ENCODE measurements at regions not wholly inside any gene's neighbourhood (a gene's known extent, or its start where the extent isn't known, plus 50 kb on each side); places are given as distances from the start of the nearest gene placed in this dataset.

DNA sequence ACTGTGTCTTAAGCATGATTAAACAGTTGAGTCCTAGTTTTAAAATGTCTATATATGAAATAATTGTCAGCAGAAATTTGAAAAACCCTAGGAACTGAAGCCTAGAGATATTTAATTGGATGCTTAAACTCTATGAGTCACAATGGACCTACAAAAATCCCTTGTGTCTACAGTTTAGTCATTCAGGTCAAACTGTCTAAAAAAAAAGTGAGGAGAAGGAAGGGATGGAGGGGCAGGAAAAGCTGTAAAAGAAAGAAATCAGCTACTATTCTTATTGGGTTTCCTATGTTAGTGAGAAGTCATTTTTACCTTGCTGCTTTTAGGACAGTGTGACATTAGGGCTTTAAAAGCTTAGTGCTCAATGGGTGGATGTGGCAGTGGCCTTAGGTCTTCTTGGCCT is 406.1 kb upstream of the FZD8 start:
- no peak for ATAC-seq
- CTCF ChIA-PET: no interaction called here
- DNase-seq: no peak
- POLR2A ChIA-PET: no interaction called here
- Mint-ChIP-seq H3K27ac (no peak overlapping the region), H3K4me3 (no peak overlapping the region), H3K27me3 (no peaks in the 10 kb centered on the region), H3K36me3 (ENCODE audit: low read depth) (no peaks in the 10 kb centered on the region), H3K4me1 (ENCODE audit: low read depth) (no peaks in the 10 kb centered on the region), H3K9me3 (no peaks in the 10 kb centered on the region)
- TF ChIP-seq, protein P1, sequence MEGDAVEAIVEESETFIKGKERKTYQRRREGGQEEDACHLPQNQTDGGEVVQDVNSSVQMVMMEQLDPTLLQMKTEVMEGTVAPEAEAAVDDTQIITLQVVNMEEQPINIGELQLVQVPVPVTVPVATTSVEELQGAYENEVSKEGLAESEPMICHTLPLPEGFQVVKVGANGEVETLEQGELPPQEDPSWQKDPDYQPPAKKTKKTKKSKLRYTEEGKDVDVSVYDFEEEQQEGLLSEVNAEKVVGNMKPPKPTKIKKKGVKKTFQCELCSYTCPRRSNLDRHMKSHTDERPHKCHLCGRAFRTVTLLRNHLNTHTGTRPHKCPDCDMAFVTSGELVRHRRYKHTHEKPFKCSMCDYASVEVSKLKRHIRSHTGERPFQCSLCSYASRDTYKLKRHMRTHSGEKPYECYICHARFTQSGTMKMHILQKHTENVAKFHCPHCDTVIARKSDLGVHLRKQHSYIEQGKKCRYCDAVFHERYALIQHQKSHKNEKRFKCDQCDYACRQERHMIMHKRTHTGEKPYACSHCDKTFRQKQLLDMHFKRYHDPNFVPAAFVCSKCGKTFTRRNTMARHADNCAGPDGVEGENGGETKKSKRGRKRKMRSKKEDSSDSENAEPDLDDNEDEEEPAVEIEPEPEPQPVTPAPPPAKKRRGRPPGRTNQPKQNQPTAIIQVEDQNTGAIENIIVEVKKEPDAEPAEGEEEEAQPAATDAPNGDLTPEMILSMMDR (IDR thresholded peaks at IDR 0.05): no peak
- intact Hi-C loops (cut with micrococcal nuclease): no loop called here

DNA sequence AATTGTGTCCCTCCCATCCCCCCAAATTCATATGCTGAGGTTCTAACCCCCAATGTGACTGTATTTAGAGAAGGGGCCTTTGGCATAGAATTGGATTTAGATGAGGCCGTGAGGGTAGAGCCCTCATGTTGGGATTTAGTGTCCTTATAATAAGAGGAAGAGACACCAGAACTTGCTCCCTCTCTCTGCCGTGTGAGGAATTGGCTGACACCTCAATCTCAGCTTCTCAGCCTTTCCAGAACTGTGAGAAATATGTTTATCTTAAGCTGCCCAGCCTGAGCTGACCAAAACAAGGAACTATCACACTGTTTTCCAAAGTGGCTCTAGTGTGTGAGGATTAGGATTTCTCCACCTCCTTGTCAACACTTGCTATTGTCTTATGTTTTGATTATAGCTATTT is 400.0 kb upstream of the FZD8 start:
- Mint-ChIP-seq H3K4me1 (ENCODE audit: low read depth) (no peaks in the 10 kb centered on the region), H3K27ac (no peak overlapping the region), H3K4me3 (no peak overlapping the region), H3K27me3 (no peaks in the 10 kb centered on the region), H3K36me3 (ENCODE audit: low read depth) (no peaks in the 10 kb centered on the region), H3K9me3 (no peaks in the 10 kb centered on the region)
- ATAC-seq: no peak
- TF ChIP-seq, protein P1 (IDR thresholded peaks at IDR 0.05): no peak
- POLR2A ChIA-PET: no interaction called here
- intact Hi-C loops (cut with micrococcal nuclease): no loop called here
- no peak for DNase-seq
- CTCF ChIA-PET: no interaction called here

DNA sequence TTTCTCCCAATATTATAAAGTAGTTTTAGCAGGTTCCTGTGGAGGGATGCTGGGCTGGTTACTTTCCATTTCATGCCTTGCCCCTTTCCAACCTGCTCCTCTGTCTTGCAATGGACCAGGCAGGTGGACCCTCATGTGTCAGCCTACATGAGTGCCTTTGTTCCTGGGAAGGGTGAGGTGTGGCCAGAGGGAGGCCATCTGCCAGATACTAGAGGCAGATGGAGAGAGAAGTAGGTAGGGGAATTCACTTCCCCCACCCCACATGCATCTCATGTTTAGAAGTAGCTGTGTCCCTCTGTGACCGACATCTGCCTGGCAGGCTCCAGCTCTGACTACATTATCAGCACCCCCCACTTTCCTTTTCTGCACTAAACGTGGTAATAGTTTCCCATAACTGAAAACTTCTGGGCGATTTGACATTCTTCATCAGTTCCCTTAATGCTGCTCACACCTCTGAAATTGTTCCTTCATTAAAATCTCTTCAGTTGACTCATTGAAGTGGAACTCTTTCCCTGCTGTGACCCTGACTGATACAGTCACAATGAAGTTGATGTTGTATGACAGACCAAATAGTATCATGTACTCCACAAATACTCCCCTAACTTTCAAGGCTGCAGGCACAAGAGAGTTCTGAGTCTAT is 396.3 kb upstream of the FZD8 start:
- no peak for ATAC-seq
- Mint-ChIP-seq H3K36me3 (ENCODE audit: low read depth) (no peaks in the 10 kb centered on the region), H3K27ac (no peak overlapping the region), H3K27me3 (no peaks in the 10 kb centered on the region), H3K4me3 (no peak overlapping the region), H3K9me3 (no peaks in the 10 kb centered on the region), H3K4me1 (ENCODE audit: low read depth) (no peaks in the 10 kb centered on the region)
- intact Hi-C loops (cut with micrococcal nuclease): no loop called here
- CTCF ChIA-PET: no interaction called here
- TF ChIP-seq, protein P1 (IDR thresholded peaks at IDR 0.05): no peak
- no peak for DNase-seq
- POLR2A ChIA-PET: no interaction called here

DNA sequence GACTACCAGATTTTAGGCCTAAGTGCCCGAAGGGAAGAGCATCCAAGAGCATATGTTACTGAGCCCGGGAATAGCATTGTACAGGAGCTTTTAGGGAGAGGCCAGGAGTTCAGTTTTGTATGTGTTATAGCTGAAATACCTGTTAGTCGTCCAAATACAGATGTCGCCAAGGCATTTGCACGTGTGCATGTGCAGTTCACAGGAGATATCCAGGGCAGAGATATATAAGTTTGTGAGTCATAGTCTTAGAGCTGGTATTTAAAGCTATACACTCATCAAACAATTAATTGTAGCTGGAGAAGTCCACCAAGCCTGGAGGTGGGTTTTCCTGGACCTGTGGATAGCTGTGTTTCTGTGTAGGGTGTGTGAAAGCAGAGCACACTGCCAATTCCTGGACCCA is 394.0 kb upstream of the FZD8 start:
- DNase-seq: no peak
- Mint-ChIP-seq H3K27ac (no peak overlapping the region), H3K9me3 (no peaks in the 10 kb centered on the region), H3K4me3 (no peak overlapping the region), H3K4me1 (ENCODE audit: low read depth) (no peaks in the 10 kb centered on the region), H3K27me3 (no peaks in the 10 kb centered on the region), H3K36me3 (ENCODE audit: low read depth) (no peaks in the 10 kb centered on the region)
- CTCF ChIA-PET: no interaction called here
- TF ChIP-seq, protein P1 (IDR thresholded peaks at IDR 0.05): no peak
- intact Hi-C loops (cut with micrococcal nuclease): no loop called here
- no peak for ATAC-seq
- POLR2A ChIA-PET: no interaction called here

DNA sequence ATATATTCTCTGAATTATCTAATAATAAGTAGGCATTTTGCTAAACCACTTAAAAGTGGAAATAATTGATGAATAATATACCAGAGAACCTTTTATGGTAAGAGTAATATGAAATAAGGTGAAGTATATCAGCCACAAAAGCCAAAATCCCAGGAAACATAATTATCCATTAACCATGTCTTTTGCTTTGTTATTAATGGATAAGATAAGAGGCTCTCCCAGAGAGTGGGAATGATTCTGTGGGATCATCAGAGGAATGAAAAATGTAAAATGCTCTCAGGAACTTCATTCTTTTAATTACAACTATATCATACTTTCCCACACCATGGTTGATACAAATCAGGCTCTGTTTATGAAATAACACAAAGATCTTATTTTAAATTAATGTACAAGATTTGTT is 391.7 kb upstream of the FZD8 start:
- Mint-ChIP-seq H3K36me3 (ENCODE audit: low read depth) (no peaks in the 10 kb centered on the region), H3K4me3 (no peak overlapping the region), H3K4me1 (ENCODE audit: low read depth) (no peaks in the 10 kb centered on the region), H3K9me3 (no peaks in the 10 kb centered on the region), H3K27me3 (no peaks in the 10 kb centered on the region), H3K27ac (no peak overlapping the region)
- TF ChIP-seq, protein P1 (IDR thresholded peaks at IDR 0.05): no peak
- ChIA-PET CTCF (no interaction called here), POLR2A (no interaction called here)
- DNase-seq (no peak), ATAC-seq (no peak)
- intact Hi-C loops (cut with micrococcal nuclease): no loop called here
